HCT116 (cell line): ENCODE measurements at regions not wholly inside any gene's neighbourhood (a gene's known extent, or its start where the extent isn't known, plus 50 kb on each side); places are given as distances from the start of the nearest gene placed in this dataset.

Source experiments
- ATF3 ChIP-seq: IDR thresholded peaks from 2 replicates; pipeline ENCODE4 v1.6.1; 2012
- CBX3 ChIP-seq: IDR thresholded peaks from 2 replicates; pipeline ENCODE4 v1.6.1; 2012; ENCODE audit warnings: low read depth
- CEBPB ChIP-seq: IDR thresholded peaks from 2 replicates; pipeline ENCODE4 v1.6.1; 2012; ENCODE audit warnings: low read depth
- CTCF ChIP-seq, 3 experiments: fragments of 200-600 bp in 1 of 3; sonication (generic) in 1 of 3; IDR thresholded peaks in 2 of 3; conservative IDR thresholded peaks in 1 of 3; 2 replicates each; pipeline ENCODE4 v1.5.1; 2012 to 2017; ENCODE audit warnings: low read depth in 2 of 3, low read length in 2 of 3, antibody characterized with exemption in 1 of 3, borderline replicate concordance in 1 of 3, control low read depth in 1 of 3, mild to moderate bottlenecking in 1 of 3, mixed read lengths in 1 of 3, mixed run types in 1 of 3, moderate library complexity in 1 of 3; ENCODE audit not compliant: insufficient read depth in 1 of 3
- EZH2 ChIP-seq: fragments of 200-600 bp; sonication (generic); IDR thresholded peaks from 2 replicates; pipeline ENCODE4 v1.6.1; 2017; ENCODE audit warnings: antibody characterized with exemption, mixed run types
- MAX ChIP-seq: IDR thresholded peaks from 2 replicates; pipeline ENCODE4 v1.6.1; 2012
- POLR2A ChIP-seq: IDR thresholded peaks from 2 replicates; pipeline ENCODE4 v1.7.0; 2011; ENCODE audit warnings: borderline replicate concordance; ENCODE audit not compliant: insufficient read depth, insufficient read length; ENCODE audit errors: extremely low read depth
- POLR2AphosphoS5 ChIP-seq: IDR thresholded peaks from 2 replicates; pipeline ENCODE4 v1.6.1; 2011; ENCODE audit warnings: mild to moderate bottlenecking, low read depth, low read length, moderate library complexity
- REST ChIP-seq: IDR thresholded peaks from 2 replicates; pipeline ENCODE4 v1.6.1; 2012; ENCODE audit warnings: low read depth
- SP1 ChIP-seq: IDR thresholded peaks from 2 replicates; pipeline ENCODE4 v1.6.1; 2012; ENCODE audit warnings: low read depth
- YY1 ChIP-seq: IDR thresholded peaks from 2 replicates; pipeline ENCODE4 v1.6.1; 2011; ENCODE audit warnings: low read length, low read depth, moderate library complexity, mild to moderate bottlenecking; ENCODE audit not compliant: insufficient replicate concordance; ENCODE audit errors: extremely low read depth

- no peak for TF ChIP-seq CTCF (IDR thresholded peaks at IDR 0.05 in 2 of 3, conservative IDR thresholded peaks at IDR 0.05 in 1 of 3; ENCODE audit: borderline replicate concordance in 1 of 3, insufficient read depth in 1 of 3, low read depth in 2 of 3, low read length in 2 of 3)
- TF ChIP-seq ATF3, result no peak
- no peak for TF ChIP-seq CBX3
- no peak for TF ChIP-seq EZH2
- TF ChIP-seq POLR2A, result no peak
- TF ChIP-seq REST, result no peak
- TF ChIP-seq MAX, result no peak
- TF ChIP-seq CEBPB, result no peak
- TF ChIP-seq YY1, result no peak
- TF ChIP-seq POLR2AphosphoS5, result no peak
- no peak for TF ChIP-seq SP1
Observed at GRCh38 chr10:29740981-29741545, 106.3 kb upstream of the SVIL start.
